D721Med (cell line): ENCODE measurements at regions not wholly inside any gene's neighbourhood (a gene's known extent, or its start where the extent isn't known, plus 50 kb on each side); places are given as distances from the start of the nearest gene placed in this dataset.

Experiments used
- DNase-seq: peaks from one replicate; pipeline ENCODE4 v3.0.0; 2011; ENCODE audit warnings: low spot score; ENCODE audit not compliant: insufficient read length
- FAIRE-seq: peaks from 2 replicates; lab custom pipeline; 2011; peaks lifted over from hg19 to GRCh38; lab: Jason Lieb, UNC
- CTCF ChIP-seq: IDR thresholded peaks from 2 replicates; pipeline ENCODE4 v1.5.1; 2012; ENCODE audit warnings: mild to moderate bottlenecking, control low read depth; ENCODE audit not compliant: insufficient read depth; ENCODE audit errors: missing control alignments

- DNase-seq: no peak
- no peak for FAIRE-seq
- TF ChIP-seq CTCF: peak; percentile 31
Measured at GRCh38 chrX:106415276-106415895, 196.4 kb upstream of the RADX start.

- DNase-seq (no peak), FAIRE-seq (no peak)
- TF ChIP-seq CTCF: no peak
Measured at GRCh38 chrX:106436691-106437090, 175.1 kb upstream of the RADX start.

- DNase-seq (no peak), FAIRE-seq (no peak)
- TF ChIP-seq CTCF: no peak
Measured at GRCh38 chrX:106437407-106437806, 174.4 kb upstream of the RADX start.

GRCh38 chrX:106450405-106450804 lies 161.4 kb upstream of the RADX start:
- DNase-seq: no peak
- no peak for FAIRE-seq
- TF ChIP-seq CTCF: no peak

GRCh38 chrX:106451933-106452332 lies 159.8 kb upstream of the RADX start:
- DNase-seq (no peak), FAIRE-seq (no peak)
- TF ChIP-seq CTCF: no peak

- no peak for DNase-seq
- FAIRE-seq: no peak
- TF ChIP-seq CTCF: no peak
Measured at GRCh38 chrX:106454991-106455390, 156.8 kb upstream of the RADX start.

- FAIRE-seq (no peak), DNase-seq (no peak)
- TF ChIP-seq CTCF: no peak
Measured at GRCh38 chrX:106457802-106458201, 154.0 kb upstream of the RADX start.
